ENCODE measurements at regions not wholly inside any gene's neighbourhood (a gene's known extent, or its start where the extent isn't known, plus 50 kb on each side); places are given as distances from the start of the nearest gene placed in this dataset.

GRCh38 chr4:80124246-80125211 is 51.5 kb upstream of the ANTXR2 start:
- no peak for TF ChIP-seq CTCF (conservative IDR thresholded peaks at IDR 0.05; ENCODE audit: low read depth, low read length)
- DNase-seq (ENCODE audit: low read depth): no peak
- H3K4me3 ChIP-seq (ENCODE audit: low read depth, low read length): no peak overlapping the region
